Superior temporal gyrus (tissue), 1 donor: ENCODE measurements at regions not wholly inside any gene's neighbourhood (a gene's known extent, or its start where the extent isn't known, plus 50 kb on each side); places are given as distances from the start of the nearest gene placed in this dataset.
"Not testable (repeated sequence)": the region's sequence is repeated elsewhere in the genome, so short reads cannot be mapped to it uniquely, and the experiment has no call there.

Source experiments
- DNase-seq: peaks from one replicate; pipeline ENCODE4 v3.0.0-alpha.2; 2016; ENCODE audit errors: extremely low spot score

DNA sequence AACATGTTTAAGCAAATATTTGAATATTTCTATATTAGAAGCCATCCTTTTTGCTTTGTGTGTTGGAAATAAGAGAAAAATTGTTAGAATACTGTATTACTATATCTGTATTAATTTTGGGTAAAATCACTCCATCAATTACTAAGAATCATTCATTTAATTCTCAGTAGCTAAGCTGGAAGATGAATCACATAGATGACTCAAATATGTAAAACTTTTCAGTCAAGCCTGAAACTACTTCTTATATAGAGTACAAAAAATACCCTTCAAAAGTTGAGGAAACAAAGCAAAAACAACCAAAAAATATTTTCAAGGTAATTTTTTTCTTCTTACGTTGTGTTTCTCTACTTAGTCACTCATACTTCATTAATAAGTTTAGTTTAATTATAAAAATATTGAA is 205.7 kb upstream of the ROBO1 start:
- no peak for DNase-seq

- DNase-seq = no peak
These were observed 200.6 kb upstream of the ROBO1 start for GRCh38 chr3:79968418-79968817.

DNA sequence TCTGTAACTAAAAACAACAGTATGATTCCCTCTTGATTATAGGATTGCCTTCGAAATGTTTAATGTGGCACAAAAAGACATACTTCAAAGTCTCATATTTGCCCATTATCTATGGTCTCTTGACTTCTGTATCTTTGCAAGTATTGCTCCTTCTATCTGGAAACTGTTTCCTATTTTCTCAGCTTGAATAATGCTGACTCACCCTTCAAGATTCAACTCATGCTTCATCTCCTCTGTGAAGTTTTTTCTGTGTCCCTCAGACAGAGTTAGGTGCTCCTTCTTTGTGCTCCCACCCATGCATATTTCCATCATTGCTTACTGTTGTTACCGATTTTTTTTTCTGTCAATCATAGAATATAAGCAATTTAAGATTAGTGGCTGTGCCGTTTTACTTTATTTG is 192.8 kb upstream of the ROBO1 start:
- no peak for DNase-seq

DNA sequence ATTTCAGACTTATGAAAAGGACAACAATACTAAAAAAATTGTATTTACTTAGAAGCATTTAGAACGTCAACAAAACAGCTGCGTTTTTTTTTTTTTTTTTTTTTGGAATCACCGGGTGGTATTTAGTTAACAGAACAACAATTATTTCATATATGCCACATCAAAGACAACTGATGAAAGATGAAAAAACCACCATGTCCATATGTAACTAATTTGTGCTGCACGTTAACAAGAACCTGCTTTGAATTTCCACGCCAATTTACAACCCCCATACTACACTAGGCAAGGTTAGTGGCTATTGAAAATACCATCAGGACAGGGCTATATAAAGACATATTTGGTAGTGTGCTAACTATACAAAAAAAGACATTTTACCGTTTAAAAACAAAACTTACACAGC is 189.3 kb upstream of the ROBO1 start:
- no peak for DNase-seq

DNA sequence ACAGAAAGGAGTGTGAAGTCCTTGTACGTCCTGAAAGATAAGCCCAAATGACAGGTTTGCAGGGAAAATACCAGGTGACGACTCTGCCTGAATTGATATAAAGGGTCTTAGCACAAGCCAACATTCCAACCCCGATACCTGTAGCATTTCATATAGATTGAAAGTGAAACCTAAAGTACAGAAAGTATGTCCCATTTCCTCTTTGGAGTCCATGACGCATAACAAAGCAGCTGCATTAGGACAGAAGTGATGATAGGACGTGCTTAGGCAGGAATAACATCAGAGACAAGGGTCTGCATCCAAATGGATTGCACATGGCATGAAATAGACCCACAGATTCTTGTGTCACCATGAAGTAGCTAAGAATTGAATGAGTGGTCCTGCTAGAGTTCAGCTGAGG is 187.0 kb upstream of the ROBO1 start:
- no peak for DNase-seq

DNA sequence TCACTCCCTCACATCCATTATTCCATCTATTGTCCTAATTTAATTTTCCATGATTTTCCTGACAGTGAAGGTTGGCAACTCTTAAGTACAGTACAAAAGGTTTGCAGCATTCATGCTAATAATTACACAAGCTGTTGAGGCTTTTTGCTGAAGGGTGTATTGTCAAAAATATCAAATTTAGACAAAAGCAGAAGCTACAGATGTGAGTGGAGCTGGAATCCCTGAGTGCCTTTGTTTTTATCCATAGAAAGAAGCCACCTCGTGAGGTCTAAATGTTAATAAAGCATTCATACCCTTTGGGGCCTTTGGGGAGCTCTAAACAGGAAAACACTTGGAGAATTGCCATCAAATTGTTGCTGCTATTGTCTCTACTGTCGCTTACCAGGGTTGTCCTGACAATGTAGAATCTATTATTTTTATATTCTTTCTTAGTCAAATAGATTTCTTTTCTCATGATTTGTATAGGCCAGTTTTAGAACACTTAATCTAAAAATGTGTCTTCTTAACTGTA is 185.8 kb upstream of the ROBO1 start:
- no peak for DNase-seq

DNA sequence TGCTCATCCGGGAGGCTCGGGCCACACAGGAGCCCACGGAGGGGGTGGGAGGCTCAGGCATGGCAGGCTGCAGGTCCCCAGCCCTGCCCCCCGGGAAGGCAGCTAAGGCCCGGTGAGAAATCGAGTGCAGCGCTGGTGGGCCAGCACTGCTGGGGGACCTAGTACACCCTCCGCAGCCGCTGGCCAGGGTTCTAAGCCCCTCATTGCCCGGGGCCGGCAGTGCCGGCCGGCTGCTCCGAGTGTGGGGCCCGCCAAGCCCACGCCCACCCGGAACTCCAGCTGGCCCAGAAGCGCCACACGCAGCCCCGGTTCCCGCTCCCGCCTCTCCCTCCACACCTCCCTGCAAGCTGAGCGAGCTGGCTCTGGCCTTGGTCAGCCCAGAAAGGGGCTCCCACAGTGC is 183.6 kb upstream of the ROBO1 start:
- DNase-seq = not testable (repeated sequence)

- no peak for DNase-seq
These were observed 180.2 kb upstream of the ROBO1 start for GRCh38 chr3:79947957-79948356.

DNA sequence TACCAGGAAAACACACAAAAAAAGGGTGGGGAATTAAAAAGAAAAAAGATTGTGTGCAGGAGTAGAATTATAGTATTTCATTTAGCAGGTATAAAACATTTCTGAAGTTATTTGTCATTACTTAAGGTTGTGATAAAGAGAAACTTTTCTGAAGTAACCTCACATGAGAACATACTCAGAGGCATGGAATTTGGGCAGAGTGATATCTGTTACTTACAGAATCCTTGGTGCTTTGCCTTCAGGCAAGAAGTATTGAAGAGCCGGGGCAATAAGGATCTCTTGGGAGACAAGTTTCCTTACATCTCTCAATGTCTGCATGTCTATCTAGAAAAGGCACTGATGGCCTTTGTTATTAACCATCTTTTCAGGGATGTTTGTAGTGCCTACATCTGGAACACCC is 179.7 kb upstream of the ROBO1 start:
- no peak for DNase-seq

GRCh38 chr3:79937567-79937966 is 169.8 kb upstream of the ROBO1 start:
- no peak for DNase-seq

DNA sequence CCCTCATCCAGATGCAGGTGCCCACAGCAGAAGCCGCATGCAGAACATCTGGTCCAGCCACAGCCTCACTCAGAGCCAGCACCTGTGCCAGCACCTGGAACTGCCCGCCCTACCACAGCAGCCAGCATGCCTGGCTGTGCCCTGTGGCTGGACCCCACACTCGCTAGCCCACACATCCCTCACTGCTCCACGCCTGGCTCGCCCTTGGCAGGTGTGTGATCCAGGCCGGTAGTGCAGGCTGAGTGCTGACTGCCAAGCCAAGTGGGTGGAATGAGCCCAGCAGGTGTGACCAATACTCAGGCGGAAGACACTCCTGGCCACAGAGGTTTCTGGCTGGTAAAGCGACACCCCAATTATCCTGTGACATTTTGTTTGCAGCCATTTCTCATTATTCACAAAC is 162.4 kb upstream of the ROBO1 start:
- no peak for DNase-seq

DNA sequence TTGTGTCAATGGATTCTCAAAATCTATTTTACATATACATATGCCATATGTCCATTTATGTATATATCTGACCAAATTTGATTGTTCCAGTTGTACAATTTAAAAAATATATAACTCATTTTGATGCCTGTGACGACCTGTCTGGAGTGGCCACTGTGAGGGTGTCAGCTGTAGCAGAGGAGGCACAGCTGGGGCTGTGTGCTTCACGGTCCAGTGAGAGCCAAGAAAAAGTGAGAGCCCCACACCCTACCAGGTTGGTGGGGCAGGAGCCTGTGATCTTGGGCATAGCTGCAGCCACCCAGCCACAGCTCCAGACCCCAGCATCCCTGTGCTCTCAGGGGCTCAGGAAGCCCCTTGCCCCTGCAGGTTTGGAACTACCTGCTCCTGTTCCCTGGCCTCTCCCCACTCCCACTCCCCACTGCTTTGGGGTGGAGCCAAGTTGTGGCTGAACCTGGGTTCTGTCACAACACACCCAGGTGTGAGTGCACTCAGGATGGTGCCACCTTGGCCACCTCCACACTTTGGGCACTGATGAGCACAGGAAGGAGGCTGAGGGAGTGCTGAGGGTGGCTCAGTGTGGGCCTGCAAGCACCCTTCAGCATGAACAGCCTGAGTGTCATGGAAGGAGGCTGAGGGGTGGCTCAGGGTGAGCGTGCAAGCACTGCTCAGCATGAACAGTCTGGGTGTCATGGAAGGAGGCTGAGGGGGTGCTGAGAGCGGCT is 161.1 kb upstream of the ROBO1 start:
- no peak for DNase-seq

GRCh38 chr3:79926522-79926921 is 158.7 kb upstream of the ROBO1 start:
- DNase-seq = no peak

GRCh38 chr3:79922633-79923032 is 154.8 kb upstream of the ROBO1 start:
- DNase-seq = no peak

DNA sequence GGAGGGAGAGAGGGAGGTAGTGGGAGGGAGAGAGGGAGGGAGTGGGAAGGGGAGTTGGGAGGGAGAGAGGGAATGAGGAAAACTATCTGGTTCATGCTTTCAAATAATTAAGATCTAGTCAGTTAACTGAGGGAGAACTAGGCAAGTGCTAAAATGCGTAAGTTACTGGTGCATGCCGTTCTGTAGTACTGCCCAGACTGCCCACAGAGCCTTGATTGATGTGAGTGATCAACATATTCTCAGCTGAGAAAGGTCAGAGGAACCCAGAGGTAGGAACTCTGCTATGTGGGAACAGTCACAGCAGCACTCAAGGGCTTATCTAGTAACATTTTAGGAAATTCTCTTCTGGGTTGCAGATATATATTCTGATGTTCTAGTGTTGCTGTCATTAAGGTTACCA is 149.8 kb upstream of the ROBO1 start:
- DNase-seq = no peak

- DNase-seq = no peak
These were observed 142.5 kb upstream of the ROBO1 start for GRCh38 chr3:79910337-79910736.

- no peak for DNase-seq
These were observed 138.3 kb upstream of the ROBO1 start for GRCh38 chr3:79906106-79906505.

DNA sequence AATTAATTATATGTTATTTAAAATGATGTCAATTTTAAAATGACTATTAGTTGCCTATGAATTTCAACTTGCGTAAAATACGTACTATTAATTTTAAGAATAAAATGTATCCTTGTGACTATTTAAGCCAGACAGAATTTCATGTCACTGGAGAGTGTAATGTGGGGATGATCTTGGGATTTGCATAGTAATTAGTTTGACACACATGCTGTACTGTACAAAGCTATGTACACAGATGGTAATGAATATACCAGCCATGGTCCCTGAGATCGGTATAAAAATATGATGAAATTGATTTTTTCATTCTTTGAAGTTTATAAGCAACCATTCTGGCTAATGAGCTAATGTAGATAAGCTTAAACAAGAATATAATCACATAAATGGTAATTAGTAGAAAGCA is 134.4 kb upstream of the ROBO1 start:
- no peak for DNase-seq

- DNase-seq = no peak
These were observed 131.1 kb upstream of the ROBO1 start for GRCh38 chr3:79898907-79899306.

- no peak for DNase-seq
These were observed 128.3 kb upstream of the ROBO1 start for GRCh38 chr3:79896086-79896485.

DNA sequence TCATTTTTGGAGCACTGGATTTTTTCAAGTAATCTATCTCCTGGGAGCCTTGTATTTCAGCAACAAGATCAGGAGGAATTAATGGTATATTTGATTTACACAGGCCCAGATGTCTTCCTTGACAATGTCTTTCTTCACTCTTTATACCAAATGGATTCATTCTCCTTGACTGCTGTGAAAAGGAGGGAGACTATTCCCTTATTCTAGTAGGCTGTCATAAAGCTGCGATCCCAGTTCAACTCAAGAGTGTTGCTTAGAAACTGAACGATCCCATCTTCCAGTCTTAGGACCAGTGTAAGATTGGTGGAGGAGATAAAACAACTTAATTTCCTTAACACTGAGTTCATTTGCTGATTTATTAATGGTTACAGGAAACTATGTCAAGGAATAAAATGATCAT is 119.4 kb upstream of the ROBO1 start:
- DNase-seq = no peak

DNA sequence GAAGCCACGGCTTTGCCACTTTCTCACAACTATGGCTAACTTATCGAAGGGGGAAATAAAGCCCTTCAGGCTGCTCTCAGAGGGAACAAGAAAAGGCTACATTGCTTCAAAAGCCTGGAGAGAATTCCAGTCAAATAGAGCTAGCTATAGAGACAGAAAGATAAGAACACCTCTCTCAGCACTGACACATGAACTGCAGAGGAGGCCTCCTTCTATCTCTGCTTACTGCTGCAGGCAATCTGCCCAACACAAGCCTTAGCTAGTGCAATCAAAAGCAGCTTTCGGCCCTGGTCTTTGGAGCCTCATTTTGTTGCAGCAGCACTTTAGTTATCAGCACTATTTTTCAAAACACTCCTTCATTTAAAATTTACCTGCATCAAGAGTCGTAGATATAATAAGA is 118.4 kb upstream of the ROBO1 start:
- DNase-seq = no peak

GRCh38 chr3:79885407-79885806 is 117.6 kb upstream of the ROBO1 start:
- DNase-seq = no peak

DNA sequence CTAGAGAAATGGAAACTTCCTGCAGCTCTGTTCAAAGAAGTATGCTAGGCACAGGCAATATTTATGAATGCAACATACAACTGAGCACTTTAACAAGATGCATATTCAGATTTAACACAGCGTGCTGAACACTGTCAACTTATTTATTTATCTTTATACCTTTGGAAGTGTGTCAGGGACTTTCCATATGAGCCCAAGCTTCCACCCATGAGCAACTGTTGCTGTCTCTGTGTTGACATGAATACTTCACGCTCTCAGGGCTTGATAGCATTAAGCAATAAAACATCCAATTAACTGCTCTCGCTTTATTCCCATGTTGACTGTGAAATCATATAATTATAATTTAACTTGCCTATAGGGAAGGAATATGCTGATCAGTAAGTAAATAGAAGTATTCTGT is 116.6 kb upstream of the ROBO1 start:
- no peak for DNase-seq
